DMS153 treated with DMSO at 0.1 percent for 48 hours (cell line): ENCODE measurements at regions not wholly inside any gene's neighbourhood (a gene's known extent, or its start where the extent isn't known, plus 50 kb on each side); places are given as distances from the start of the nearest gene placed in this dataset.
A peak's percentile ranks its signal among the peaks of the same experiment; 100 is the strongest.

Experiments
- DNase-seq: peaks from one replicate; lab custom pipeline; 2025; ENCODE audit not compliant: unreplicated experiment; lab: John Stamatoyannopoulos, UW

DNA sequence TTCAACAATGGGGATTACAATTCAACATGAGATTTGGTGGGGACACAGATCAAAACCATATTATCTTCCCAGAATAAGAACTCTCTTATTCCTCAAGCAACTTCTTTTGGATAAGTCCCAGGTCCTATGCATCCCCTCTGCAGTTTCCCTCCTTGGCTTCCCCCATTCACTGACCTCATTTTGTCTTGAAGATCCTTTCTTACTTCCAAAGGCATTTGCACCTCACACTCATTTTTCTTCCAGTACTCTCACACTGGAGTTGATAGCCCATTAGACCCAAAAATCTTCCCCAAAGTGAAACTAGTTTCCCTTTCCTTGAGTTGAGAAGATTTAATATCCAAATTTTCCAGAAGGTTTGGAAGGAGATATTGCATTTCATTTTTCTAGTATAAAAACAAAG is 178.0 kb upstream of the DAPK1 start:
- no peak for DNase-seq

DNA sequence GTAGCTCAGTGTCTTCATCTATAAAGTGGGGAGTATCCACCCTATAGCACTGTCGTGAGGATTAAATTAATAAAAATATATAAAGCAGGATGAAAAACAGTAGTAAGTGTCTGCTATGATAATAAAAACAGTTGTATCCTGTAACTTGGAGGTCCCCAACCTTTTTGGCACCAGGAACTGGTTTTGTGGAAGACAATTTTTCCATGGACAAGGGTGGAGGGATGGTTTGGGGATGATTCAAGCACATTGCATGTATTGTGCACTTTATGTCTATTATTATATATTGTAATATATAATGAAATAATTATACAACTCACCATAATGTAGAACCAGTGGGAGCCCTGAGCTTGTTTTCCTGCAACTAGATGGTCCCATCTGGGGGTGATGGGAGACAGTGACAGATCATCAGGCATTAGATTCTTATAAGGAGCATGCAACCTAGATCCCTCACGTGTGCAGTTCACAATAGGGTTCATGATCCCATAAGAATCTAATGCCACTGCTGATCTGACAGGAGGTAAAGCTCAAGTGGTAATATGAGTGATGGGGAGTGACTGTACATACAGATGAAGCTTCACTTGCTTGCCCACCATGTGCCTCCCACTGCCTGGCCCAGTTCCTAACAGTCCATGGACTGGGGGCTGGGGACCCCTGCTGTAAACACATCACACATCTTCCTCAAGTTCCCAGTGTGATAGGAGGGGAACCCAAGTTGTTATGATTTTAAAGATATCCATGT is 177.4 kb upstream of the DAPK1 start:
- DNase-seq = no peak

GRCh38 chr9:87322840-87323635 is 174.6 kb upstream of the DAPK1 start:
- no peak for DNase-seq

GRCh38 chr9:87323928-87324327 is 173.7 kb upstream of the DAPK1 start:
- no peak for DNase-seq

DNA sequence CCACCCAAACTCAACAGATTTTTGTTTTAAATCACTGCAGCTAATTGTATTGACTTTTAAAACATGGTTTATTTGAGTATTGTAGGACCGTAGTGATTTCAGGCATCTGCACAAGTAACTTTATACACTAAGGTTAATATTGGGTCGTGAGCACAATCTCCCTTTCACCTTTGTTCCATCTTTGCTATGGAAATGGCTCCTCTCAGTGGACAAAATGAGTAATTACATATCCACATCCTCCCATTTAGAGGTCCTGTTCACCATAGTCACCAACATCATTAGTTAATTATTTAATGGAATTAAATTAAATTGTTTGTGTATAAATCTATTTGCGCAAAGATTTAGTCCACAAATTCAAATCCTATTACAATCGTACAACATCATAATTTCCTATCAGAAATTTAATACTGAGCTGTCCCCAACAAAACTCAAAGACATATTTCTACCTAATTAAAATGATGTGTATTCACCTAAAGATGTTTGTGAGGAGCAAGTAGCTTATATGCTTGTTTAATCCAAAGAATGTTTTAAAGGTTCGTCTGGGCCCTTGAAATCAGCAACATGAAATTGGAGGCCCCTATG is 173.0 kb upstream of the DAPK1 start:
- DNase-seq = peak; percentile 62

DNA sequence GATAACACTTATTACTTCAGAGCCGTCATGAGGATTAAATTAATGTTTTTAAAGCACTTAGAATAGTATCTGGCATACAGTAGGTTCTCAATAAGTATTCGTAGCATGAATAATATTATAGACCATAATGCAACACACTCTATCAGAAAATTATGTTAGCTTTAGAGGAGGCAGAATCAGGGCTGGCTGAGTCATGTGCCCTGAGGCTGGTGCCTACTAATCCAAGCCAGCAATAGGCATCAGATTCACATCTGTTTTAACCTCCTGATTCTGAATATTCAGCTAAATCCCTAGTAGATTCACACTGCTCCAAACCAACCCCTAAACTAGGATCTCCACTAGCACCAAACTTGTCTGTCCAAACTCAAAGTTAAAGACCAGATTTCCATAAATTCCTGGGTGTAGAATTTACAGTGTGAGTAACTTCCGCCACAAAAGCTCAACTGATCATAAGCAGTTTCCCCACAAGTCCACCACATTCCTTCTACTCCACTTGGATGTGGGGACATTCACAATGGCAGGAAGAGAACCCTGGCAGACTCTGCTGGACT is 170.0 kb upstream of the DAPK1 start:
- no peak for DNase-seq

DNA sequence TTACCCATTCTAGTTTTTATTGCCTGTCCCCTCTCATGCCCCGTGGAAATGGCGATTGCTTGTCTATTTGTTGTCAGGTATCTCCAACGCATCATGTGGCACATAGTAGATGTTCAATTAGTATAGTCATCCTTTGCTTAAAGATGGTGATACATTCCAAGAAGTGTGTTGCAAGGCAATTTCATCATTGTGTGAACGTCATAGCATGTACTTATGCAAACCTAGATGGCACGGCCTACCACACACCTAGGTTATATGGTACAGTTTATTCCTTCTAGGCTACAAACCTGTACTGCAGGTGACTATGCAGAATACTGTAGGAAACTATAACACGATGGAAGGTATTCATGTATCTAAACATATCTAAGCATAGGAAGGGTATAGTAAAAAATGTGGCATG is 163.9 kb upstream of the DAPK1 start:
- DNase-seq = no peak

DNA sequence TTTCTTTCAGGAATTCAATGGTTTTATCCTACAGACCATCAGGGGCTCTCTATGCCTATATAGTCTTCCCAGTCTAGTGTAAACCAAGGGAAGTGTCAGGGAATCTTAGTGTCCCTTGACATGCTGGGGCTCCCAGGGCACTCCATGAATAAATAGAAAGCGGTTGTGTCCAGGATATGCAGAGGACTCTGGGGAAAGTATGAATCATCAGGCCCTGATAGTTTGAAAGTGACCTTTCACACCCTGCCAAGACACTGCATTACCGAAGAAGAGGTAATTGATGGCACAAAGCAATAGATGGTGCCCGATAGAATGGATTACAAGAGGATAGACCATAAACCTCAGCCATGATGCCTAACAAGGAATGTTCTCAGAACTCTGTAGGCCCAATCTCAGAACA is 163.3 kb upstream of the DAPK1 start:
- DNase-seq = no peak

DNA sequence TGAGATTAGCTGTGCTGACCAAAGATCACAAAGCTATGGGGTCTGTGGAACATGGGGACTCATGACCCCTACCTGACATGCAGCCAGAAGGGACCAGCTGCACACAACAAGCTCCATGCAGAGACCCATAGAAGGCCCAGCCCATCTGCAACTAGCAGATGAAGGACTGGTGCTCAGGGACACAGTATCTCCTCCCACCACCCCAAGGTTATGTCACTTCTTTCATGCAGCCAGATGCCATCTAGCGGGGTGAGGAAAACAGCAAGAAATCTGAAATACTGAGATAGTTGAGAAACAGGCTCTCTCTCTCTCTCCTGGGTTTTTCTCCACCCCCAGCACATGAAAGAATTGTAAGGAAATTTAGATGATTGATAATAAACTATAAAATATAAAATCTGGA is 161.3 kb upstream of the DAPK1 start:
- no peak for DNase-seq

DNA sequence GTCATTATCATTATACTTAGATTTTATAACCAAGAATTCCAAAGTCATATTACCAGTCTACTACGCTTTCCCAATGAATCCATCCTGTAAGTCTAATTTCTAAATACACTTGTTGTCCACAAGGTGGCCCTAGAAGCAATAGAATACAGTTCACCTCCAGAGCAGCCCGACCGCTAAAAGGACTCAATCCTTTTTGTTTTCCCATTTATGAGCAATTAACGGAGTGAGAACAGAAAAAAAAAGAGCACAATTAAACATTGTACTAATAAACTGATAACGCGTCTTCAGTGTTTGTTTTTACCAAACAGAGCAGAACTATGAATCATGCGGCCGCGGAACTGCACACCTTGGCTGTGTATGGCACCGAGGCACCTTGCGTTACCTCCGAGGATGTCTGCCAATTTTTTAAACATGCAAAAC is 160.7 kb upstream of the DAPK1 start:
- peak; percentile 63 for DNase-seq

DNA sequence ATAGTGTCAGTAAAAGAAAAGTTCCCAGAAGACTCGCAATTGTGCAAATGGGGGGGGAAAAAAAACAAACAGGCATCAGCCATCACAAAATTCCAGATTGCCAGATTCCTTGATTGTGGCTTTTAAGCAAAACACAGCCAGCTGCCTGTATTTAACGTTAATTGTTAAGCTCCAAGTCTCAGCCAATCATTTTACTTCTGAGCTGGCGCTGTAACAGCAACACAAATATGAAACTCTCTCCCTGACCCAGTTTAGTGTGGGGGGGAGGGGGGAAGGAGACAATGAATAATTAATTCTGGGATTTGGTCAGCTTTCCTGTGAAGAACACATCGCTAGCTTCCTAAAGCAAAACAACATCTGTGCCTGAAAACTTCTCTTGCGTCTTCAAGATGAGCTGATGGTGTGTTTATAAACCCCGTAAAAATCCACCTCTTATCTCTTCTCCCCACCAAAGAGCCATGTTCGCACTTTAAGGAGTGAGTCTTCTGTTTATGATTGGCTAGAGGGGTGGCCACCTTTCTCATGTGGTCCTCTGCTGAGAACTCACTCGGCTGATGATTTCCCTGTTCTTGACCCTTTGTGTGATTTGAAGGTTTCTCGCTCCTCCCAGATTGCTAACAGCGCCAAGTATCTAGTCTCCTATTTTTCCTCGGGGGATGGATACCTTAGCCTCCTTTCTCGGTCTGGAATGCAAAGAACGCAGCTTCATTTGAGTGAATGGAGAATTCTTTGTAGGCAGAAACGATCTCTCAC is 160.2 kb upstream of the DAPK1 start:
- peak; percentile 35 for DNase-seq

- DNase-seq = no peak
Measured at GRCh38 chr9:87338088-87338989, 159.3 kb upstream of the DAPK1 start.

- no peak for DNase-seq
Measured at GRCh38 chr9:87340391-87340790, 157.3 kb upstream of the DAPK1 start.

DNA sequence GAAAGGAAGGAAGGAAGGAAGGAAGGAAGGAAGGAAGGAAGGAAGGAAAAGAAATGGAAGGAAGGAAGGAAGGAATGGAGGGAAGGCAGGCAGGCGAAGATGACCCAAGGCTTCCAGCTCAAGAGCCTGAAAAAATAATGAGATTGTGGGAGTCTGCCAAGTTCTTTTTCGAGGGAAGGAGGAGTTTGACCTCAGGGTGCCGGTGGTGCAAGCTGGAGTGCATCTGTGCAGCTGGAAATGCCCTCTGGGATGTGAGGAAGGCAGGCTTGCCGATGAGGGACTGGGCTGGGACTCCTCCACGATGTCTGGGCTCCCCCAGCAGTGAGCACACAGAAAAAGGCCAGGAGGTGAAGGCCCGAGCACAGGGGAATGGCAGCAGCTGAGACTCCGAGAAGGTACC is 154.9 kb upstream of the DAPK1 start:
- DNase-seq = no peak

DNA sequence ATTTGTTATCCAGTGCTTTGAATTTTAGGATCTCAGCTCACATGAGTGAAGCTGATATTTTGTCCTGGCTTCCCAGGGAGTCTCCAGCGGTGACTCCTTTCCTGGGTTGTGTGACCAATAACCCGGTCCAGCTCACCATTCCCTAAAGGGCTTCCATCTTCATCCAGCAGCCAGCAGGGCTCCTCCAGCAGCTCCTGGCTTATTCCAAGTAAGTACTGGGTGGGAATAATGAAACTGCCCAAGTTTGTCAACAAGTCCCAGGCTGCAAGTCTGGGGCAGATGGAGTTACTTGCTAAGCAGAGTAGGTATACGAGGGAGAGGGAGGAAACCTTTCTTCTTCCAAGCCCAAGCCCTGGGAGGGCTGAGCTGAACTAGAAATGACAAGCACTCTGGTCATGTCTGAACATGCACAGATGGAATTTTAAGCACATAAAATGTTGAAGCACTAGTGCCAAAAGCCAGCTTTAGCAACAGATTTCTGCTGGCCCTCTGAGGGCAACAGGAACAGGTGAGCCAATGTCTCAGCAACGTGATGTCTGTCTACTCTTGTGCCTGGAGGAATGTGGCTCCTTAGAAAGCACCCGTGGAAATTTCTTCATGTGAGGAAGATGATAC is 153.7 kb upstream of the DAPK1 start:
- DNase-seq = no peak

GRCh38 chr9:87346061-87346665 is 151.5 kb upstream of the DAPK1 start:
- no peak for DNase-seq

GRCh38 chr9:87350915-87351314 is 146.8 kb upstream of the DAPK1 start:
- no peak for DNase-seq

DNA sequence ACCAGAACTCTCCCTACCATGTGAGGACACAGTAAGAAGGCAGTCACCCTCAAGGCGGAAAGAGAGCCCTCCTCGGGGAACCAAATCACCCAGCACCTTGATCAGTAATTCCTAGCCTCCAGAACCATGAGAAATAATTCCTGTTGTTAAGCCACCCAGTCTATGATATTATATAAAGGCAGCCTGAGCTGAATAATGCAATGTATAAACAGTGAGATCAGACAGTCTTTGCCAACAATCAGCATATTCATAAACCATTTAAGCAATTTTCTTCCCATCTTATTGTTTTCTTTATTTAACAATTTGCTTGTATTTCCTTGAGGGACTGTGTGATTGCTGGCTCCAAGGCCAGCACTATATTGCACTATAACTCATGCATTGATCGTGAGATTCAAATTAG is 144.4 kb upstream of the DAPK1 start:
- no peak for DNase-seq

- DNase-seq = no peak
Measured at GRCh38 chr9:87354147-87354546, 143.5 kb upstream of the DAPK1 start.
